Loucy (cell line): ENCODE measurements at regions not wholly inside any gene's neighbourhood (a gene's known extent, or its start where the extent isn't known, plus 50 kb on each side); places are given as distances from the start of the nearest gene placed in this dataset.

Experiments used
- EZH2phosphoT487 ChIP-seq: fragments of 200-600 bp; IDR thresholded peaks from 2 replicates; pipeline ENCODE4 v1.6.1; 2018; ENCODE audit warnings: antibody characterized with exemption, mild to moderate bottlenecking, moderate library complexity, borderline replicate concordance
- TF ChIP-seq, protein P1 (sequence below): fragments of 200-600 bp; sonication (generic); conservative IDR thresholded peaks from 2 replicates; pipeline ENCODE4 v1.5.1; 2014; ENCODE audit warnings: mild to moderate bottlenecking, antibody characterized with exemption, low read length

DNA sequence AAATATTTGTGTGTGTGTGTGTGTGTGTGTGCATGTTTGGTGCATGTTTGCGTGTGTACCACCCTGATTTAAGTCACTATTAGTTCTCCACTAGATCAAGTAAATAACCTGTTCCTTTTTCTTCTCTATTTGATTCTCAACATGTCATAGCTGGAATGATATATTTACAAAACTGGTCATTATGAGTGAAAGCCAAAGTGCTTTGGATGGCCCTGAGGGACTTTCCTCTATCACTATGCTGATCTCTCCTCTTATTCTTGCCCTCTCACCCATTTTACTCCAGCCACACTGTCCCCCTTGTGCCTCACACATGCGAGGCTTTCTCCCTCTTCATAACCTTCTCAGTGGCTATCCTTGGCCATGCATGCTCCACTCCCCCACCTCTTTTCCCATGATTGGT is 144.6 kb upstream of the NMUR2 start:
- TF ChIP-seq, protein P1, sequence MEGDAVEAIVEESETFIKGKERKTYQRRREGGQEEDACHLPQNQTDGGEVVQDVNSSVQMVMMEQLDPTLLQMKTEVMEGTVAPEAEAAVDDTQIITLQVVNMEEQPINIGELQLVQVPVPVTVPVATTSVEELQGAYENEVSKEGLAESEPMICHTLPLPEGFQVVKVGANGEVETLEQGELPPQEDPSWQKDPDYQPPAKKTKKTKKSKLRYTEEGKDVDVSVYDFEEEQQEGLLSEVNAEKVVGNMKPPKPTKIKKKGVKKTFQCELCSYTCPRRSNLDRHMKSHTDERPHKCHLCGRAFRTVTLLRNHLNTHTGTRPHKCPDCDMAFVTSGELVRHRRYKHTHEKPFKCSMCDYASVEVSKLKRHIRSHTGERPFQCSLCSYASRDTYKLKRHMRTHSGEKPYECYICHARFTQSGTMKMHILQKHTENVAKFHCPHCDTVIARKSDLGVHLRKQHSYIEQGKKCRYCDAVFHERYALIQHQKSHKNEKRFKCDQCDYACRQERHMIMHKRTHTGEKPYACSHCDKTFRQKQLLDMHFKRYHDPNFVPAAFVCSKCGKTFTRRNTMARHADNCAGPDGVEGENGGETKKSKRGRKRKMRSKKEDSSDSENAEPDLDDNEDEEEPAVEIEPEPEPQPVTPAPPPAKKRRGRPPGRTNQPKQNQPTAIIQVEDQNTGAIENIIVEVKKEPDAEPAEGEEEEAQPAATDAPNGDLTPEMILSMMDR = no peak
- no peak for TF ChIP-seq EZH2phosphoT487
